Right atrium auricular region (tissue), 2 donors: ENCODE measurements at regions not wholly inside any gene's neighbourhood (a gene's known extent, or its start where the extent isn't known, plus 50 kb on each side); places are given as distances from the start of the nearest gene placed in this dataset.

ENCODE experiments used
- DNase-seq: peaks from one replicate; pipeline ENCODE4 v3.0.0-alpha.2; 2019; ENCODE audit warnings: low spot score
- H3K27ac ChIP-seq, 2 donors: fragments of 200-600 bp; sonication (generic); 1 replicate in 1 of 2; 2 replicates in 1 of 2; pipeline ENCODE4 v1.5.1; 2016 to 2019
- H3K27me3 ChIP-seq, 2 donors: fragments of 200-600 bp; sonication (generic); one replicate each; pipeline versions ENCODE4 v1.5.1 to v1.6.0; 2017 to 2019
- H3K36me3 ChIP-seq: fragments of 200-600 bp; sonication (generic); one replicate; pipeline ENCODE4 v1.5.1; 2016
- H3K4me1 ChIP-seq, 2 donors: fragments of 200-600 bp; sonication (generic); one replicate each; pipeline versions ENCODE4 v1.5.1 to v1.6.0; 2017 to 2019
- H3K4me3 ChIP-seq, 2 donors: fragments of 200-600 bp; sonication (generic); 1 replicate in 1 of 2; 2 replicates in 1 of 2; pipeline ENCODE4 v1.5.1; 2017 to 2019; ENCODE audit warnings: mild to moderate bottlenecking in 1 of 2, moderate library complexity in 1 of 2
- H3K9me3 ChIP-seq, 2 donors: fragments of 200-600 bp; sonication (generic); one replicate each; pipeline ENCODE4 v1.5.1; 2019
- TF ChIP-seq, protein P1 (sequence below), 2 donors: fragments of 200-600 bp; sonication (generic); IDR thresholded peaks; one replicate each; pipeline ENCODE4 v1.5.1; 2019; ENCODE audit warnings: antibody characterized with exemption in 2 of 2

DNA sequence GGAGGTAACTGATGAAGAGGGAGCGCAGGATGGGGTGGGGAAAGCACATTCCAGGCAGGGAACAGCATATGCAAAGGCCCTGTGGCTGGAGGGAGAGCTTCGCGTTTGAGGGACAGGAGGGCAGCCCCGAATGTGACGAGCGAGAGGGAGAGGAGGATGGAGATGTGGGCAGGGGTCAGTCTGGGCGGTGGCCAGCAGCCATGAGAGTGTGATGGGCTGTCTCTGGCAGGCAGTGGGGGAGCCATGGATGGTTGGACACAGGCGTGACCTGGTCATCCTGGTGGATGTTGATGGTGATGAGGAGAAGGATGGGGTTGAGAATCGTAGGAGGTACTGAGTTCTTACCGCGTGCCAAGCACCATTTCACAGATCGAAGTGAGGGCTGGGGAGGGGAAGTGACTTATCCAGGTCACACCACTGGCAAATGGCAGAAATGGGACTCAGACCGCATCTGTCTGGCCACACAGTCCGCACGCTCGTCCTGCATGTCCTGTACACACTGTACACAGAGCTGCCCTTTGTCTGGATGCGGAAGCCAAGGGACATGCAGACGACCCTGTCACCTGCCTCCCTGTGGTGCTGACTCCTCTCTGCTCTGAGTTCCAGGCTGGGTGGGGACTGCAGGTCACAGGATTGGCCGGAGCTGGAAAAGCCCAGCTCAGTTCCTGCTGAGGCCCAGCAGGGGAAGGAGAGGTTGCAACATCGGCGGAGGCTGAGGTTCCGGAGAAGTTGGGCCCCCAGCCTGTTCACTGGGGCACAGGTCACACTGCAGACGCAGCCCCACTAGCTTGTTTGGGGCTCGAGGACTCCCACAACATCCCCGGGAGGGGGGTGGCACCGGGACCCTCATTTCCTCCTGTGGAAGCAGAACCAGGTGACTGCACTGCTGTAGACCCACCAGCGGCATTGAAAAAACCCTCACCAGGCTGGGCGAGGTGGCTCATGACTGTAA is 165.6 kb upstream of the IER5L start:
- DNase-seq, result peak; percentile 88
- Histone ChIP-seq H3K27me3 (no peaks in the 10 kb centered on the region), H3K27ac (peak overlapping the region in 1 of 2 donors; percentile 62), H3K9me3 (no peaks in the 10 kb centered on the region), H3K4me1 (peaks cover 0 to 12% of the 10 kb centered on the region in 2 donors), H3K36me3 (no peaks in the 10 kb centered on the region), H3K4me3 (no peak overlapping the region)
- TF ChIP-seq, protein P1, sequence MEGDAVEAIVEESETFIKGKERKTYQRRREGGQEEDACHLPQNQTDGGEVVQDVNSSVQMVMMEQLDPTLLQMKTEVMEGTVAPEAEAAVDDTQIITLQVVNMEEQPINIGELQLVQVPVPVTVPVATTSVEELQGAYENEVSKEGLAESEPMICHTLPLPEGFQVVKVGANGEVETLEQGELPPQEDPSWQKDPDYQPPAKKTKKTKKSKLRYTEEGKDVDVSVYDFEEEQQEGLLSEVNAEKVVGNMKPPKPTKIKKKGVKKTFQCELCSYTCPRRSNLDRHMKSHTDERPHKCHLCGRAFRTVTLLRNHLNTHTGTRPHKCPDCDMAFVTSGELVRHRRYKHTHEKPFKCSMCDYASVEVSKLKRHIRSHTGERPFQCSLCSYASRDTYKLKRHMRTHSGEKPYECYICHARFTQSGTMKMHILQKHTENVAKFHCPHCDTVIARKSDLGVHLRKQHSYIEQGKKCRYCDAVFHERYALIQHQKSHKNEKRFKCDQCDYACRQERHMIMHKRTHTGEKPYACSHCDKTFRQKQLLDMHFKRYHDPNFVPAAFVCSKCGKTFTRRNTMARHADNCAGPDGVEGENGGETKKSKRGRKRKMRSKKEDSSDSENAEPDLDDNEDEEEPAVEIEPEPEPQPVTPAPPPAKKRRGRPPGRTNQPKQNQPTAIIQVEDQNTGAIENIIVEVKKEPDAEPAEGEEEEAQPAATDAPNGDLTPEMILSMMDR (IDR thresholded peaks at IDR 0.05), result no peak

DNA sequence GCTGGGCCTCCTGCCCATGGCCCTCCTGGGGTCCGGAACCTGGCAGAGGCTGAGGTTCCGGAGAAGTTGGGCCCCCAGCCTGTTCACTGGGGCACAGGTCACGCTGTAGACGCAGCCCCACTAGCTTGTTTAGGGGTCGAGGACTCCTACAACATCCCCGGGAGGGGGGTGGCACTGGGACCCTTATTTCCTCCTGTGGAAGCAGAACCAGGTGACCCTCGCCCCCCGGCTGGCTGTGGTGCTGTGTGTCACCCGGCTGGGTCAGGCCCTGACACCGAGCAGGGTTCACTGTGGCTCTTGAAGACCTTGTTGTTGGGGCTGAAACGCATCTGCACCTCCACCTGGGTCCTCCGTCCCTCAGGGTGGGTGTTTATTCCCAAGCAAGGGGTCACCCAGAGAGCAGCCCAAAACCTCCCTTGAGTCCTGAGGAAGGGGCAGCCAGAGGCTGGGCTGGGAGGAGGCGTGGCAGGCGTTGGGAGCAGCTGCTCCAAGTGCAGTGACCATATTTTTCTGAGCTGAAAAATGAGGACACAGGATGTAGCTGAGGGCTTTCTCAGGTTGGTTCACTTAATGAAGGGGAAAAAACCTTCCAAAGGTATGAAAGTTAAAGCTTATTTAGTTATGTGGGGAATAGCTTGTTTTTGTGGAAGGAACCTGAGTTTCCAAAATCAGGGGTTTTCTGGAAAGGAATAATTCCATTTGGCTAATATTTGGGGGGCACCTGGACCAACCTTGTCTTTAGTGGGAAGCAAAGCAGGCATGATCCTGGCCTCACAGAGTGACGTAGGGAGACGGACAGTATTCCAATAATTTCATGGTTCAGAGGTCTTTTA is 164.7 kb upstream of the IER5L start:
- H3K36me3 ChIP-seq, result no peaks in the 10 kb centered on the region
- H3K27ac ChIP-seq, result peak overlapping the region in 1 of 2 donors; percentile 62
- no peaks in the 10 kb centered on the region for H3K27me3 ChIP-seq
- no peaks in the 10 kb centered on the region for H3K9me3 ChIP-seq
- H3K4me1 ChIP-seq, result peaks cover 0 to 9% of the 10 kb centered on the region in 2 donors
- TF ChIP-seq, protein P1 (IDR thresholded peaks at IDR 0.05), result no peak
- no peak for DNase-seq
- no peak overlapping the region for H3K4me3 ChIP-seq

DNA sequence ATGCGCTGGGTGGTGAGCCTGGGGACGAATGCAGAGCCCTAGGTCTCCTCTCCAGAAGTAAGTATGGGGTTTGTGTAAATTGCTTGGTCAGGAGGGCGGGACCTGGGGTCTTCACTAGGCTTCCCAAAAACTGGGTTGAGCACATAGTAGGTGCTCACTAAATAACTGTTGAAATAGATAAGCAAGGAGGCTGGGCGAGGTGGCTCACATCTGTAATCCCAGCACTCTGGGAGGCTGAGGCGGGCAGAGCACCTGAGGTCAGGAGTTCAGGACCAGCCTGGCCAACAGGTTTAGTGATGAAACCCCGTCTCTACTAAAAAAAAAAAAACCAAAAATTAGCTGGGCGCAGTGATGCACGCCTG is 163.9 kb upstream of the IER5L start:
- no peak for DNase-seq
- Histone ChIP-seq H3K27ac (no peak overlapping the region), H3K4me3 (no peak overlapping the region), H3K27me3 (no peaks in the 10 kb centered on the region), H3K9me3 (no peaks in the 10 kb centered on the region), H3K4me1 (peaks cover 0 to 13% of the 10 kb centered on the region in 2 donors), H3K36me3 (no peaks in the 10 kb centered on the region)
- TF ChIP-seq, protein P1 (IDR thresholded peaks at IDR 0.05), result no peak

DNA sequence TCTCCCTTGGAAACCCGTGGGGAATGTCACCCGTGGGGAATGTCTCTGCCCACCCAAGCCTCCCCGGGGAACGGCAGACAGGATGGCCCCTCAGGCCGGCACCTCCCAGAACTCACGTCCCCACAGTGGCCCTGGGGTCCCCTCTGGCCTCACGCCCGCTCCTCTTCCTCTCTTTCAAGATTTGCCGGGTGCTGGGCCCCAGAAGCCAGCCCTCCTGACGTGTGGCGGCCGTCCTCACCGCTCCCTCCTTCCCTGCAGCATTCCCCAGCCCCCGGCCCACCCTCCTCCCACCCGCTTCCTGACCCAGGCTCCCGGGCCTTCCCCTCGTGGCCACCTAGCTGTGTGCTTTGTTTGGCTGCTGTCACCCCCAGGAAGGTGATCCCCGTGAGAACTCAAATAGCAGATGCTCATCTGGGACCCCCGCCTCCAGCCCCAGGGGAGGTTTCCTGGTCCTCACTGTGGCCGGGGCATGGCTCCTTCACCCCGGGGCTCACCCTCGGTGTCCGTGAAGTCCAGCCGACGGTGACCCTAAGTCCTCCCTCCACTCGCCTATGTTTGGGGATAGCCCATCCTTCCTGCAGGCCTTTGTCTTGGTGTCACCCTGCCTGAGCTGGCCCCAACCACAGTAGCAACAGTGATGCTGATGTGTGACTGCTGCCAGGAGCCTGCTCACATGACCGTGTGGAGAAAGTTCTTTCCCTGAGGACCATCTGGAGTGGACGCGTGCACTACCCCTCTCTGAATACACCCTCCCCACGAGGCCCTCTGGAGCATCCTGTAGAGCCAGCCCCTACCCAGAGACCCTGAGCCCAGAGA is 163.3 kb upstream of the IER5L start:
- Histone ChIP-seq H3K4me1 (peaks cover 0 to 19% of the 10 kb centered on the region in 2 donors), H3K27me3 (no peaks in the 10 kb centered on the region), H3K27ac (no peak overlapping the region), H3K9me3 (no peaks in the 10 kb centered on the region), H3K36me3 (no peaks in the 10 kb centered on the region), H3K4me3 (no peak overlapping the region)
- no peak for DNase-seq
- TF ChIP-seq, protein P1 (IDR thresholded peaks at IDR 0.05), result no peak

DNA sequence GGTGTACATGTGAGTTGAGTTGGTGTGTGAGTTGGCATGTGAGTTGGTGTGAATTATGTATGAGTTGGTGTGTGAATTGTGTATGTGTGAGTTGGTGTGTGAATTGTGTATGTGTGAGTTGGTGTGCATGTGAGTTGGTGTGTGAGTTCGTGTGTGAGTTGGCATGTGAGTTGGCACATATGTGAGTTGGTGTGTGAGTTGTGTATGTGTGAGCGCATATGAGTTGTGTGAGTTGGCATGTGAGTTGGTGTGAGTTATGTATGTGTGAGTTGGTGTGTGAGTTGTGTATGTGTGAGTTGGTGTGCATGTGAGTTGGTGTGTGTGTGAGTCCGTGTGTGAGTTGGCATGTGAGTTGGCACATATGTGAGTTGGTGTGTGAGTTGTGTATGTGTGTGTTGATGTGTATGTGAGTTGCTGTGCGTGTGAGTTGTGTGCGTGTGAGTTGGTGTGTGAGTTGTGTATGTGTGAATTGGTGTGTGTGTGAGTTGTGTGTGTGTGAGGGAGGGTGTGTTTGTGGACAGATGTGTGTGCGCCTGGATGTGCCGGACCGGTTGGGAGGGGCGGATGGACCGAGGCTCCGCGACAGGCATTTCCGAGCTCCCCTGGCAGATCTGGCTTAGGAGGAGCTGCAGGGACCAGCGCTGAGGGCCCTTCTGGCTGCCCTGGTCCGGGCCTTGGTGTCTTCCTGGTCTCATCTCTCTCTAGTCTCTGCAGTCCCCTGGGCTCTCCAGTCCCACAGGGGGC is 162.5 kb upstream of the IER5L start:
- no peak overlapping the region for H3K27ac ChIP-seq
- no peaks in the 10 kb centered on the region for H3K9me3 ChIP-seq
- H3K4me3 ChIP-seq, result no peak overlapping the region
- H3K36me3 ChIP-seq, result no peaks in the 10 kb centered on the region
- H3K27me3 ChIP-seq, result no peaks in the 10 kb centered on the region
- DNase-seq, result no peak
- peaks cover 0 to 27% of the 10 kb centered on the region in 2 donors for H3K4me1 ChIP-seq
- TF ChIP-seq, protein P1 (IDR thresholded peaks at IDR 0.05), result no peak
